Neuronal stem cell (in vitro differentiated cells): ENCODE measurements at regions not wholly inside any gene's neighbourhood (a gene's known extent, or its start where the extent isn't known, plus 50 kb on each side); places are given as distances from the start of the nearest gene placed in this dataset.
A peak's percentile ranks its signal among the peaks of the same experiment; 100 is the strongest.

ENCODE experiments used
- DNase-seq: peaks from one replicate; pipeline ENCODE4 v3.0.0-alpha.2; 2013; ENCODE audit warnings: low spot score
- H2AFZ ChIP-seq: one replicate; pipeline ENCODE4 v1.6.1; 2013; ENCODE audit warnings: mild to moderate bottlenecking, low read length, inconsistent platforms
- H2AK5ac ChIP-seq: 2 replicates; pipeline ENCODE4 v1.6.1; 2013; ENCODE audit warnings: low read depth, mild to moderate bottlenecking, inconsistent platforms, low read length, moderate library complexity, mixed read lengths
- H2BK120ac ChIP-seq: 2 replicates; pipeline ENCODE4 v1.6.1; 2013; ENCODE audit warnings: low read depth, mild to moderate bottlenecking, inconsistent platforms, low read length, moderate library complexity, mixed read lengths
- H2BK12ac ChIP-seq: one replicate; pipeline ENCODE4 v1.6.1; 2013; ENCODE audit warnings: low read length, inconsistent platforms
- H2BK15ac ChIP-seq: 2 replicates; pipeline ENCODE4 v1.6.1; 2013; ENCODE audit warnings: mild to moderate bottlenecking, low read length, inconsistent platforms, mixed read lengths
- H2BK5ac ChIP-seq: one replicate; pipeline ENCODE4 v1.6.1; 2013; ENCODE audit warnings: inconsistent platforms, mild to moderate bottlenecking, low read length, moderate library complexity
- H3K14ac ChIP-seq: one replicate; pipeline ENCODE4 v1.6.1; 2013; ENCODE audit warnings: low read length, inconsistent platforms
- H3K18ac ChIP-seq: 2 replicates; pipeline ENCODE4 v1.6.1; 2013; ENCODE audit warnings: low read length, inconsistent platforms
- H3K23ac ChIP-seq: 2 replicates; pipeline ENCODE4 v1.6.1; 2013; ENCODE audit warnings: low read depth, mild to moderate bottlenecking, mixed read lengths, low read length, inconsistent platforms; ENCODE audit not compliant: poor library complexity
- H3K27ac ChIP-seq: replicated peaks from 3 replicates; pipeline ENCODE4 v1.5.1; 2013; ENCODE audit warnings: low read length, inconsistent platforms
- H3K27me3 ChIP-seq, 3 experiments: 2 replicates each; pipeline ENCODE4 v1.6.1; 2013; ENCODE audit warnings: low read length in 3 of 3, mild to moderate bottlenecking in 2 of 3, inconsistent platforms in 1 of 3, low read depth in 1 of 3, mixed read lengths in 1 of 3, moderate library complexity in 1 of 3; ENCODE audit not compliant: control insufficient read depth in 3 of 3, insufficient read depth in 3 of 3
- H3K36me3 ChIP-seq, 2 donors: replicated peaks in 1 of 2; 2 replicates each; pipeline ENCODE4 v1.6.1; 2013; ENCODE audit warnings: low read length in 2 of 2; ENCODE audit not compliant: control insufficient read depth in 2 of 2, insufficient read depth in 2 of 2
- H3K4ac ChIP-seq: 2 replicates; pipeline ENCODE4 v1.6.1; 2013; ENCODE audit warnings: inconsistent platforms, mild to moderate bottlenecking, low read length, moderate library complexity
- H3K4me1 ChIP-seq, 2 donors: 1 replicate in 1 of 2; 2 replicates in 1 of 2; pipeline ENCODE4 v1.6.1; 2013; ENCODE audit warnings: low read length in 2 of 2, low read depth in 1 of 2; ENCODE audit not compliant: control insufficient read depth in 2 of 2, insufficient read depth in 1 of 2
- H3K4me2 ChIP-seq: one replicate; pipeline ENCODE4 v1.6.1; 2013; ENCODE audit warnings: mild to moderate bottlenecking, low read length, inconsistent platforms; ENCODE audit not compliant: insufficient read depth, poor library complexity, severe bottlenecking
- H3K4me3 ChIP-seq, 2 donors: 2 replicates each; pipeline ENCODE4 v1.5.1; 2013; ENCODE audit warnings: low read length in 2 of 2, mild to moderate bottlenecking in 2 of 2, inconsistent platforms in 1 of 2, moderate library complexity in 1 of 2
- H3K79me1 ChIP-seq: one replicate; pipeline ENCODE4 v1.6.1; 2013; ENCODE audit warnings: low read depth, mild to moderate bottlenecking, inconsistent platforms, low read length, moderate library complexity
- H3K9ac ChIP-seq: one replicate; pipeline ENCODE4 v1.6.1; 2013; ENCODE audit warnings: mild to moderate bottlenecking, low read depth, low read length, inconsistent platforms; ENCODE audit not compliant: poor library complexity
- H3K9me3 ChIP-seq, 2 donors: replicated peaks in 1 of 2; 2 replicates each; pipeline versions ENCODE3 to v1.6.1; 2013; ENCODE audit warnings: low read length in 2 of 2, mild to moderate bottlenecking in 2 of 2, inconsistent platforms in 1 of 2, low read depth in 1 of 2, mixed read lengths in 1 of 2, moderate library complexity in 1 of 2; ENCODE audit not compliant: control insufficient read depth in 2 of 2, insufficient read depth in 1 of 2
- H4K8ac ChIP-seq: one replicate; pipeline ENCODE4 v1.6.1; 2013; ENCODE audit warnings: low read depth, mild to moderate bottlenecking, inconsistent platforms, low read length, moderate library complexity
- H4K91ac ChIP-seq: one replicate; pipeline ENCODE4 v1.6.1; 2013; ENCODE audit warnings: low read length, low read depth, mild to moderate bottlenecking, inconsistent platforms; ENCODE audit not compliant: poor library complexity
- WGBS, 2 donors: extraction: QIAGEN DNeasy Blood & Tissue Kit; methylation state at CpG; one replicate each; pipeline ENCODE4 v1.1.7; 2013; ENCODE audit warnings: missing lambda C conversion rate in 2 of 2, mixed read lengths in 1 of 2; ENCODE audit not compliant: insufficient read length in 2 of 2, insufficient replicate concordance in 1 of 2; ENCODE audit errors: extremely low coverage in 2 of 2; 5-methylcytosine and 5-hydroxymethylcytosine counted together

DNA sequence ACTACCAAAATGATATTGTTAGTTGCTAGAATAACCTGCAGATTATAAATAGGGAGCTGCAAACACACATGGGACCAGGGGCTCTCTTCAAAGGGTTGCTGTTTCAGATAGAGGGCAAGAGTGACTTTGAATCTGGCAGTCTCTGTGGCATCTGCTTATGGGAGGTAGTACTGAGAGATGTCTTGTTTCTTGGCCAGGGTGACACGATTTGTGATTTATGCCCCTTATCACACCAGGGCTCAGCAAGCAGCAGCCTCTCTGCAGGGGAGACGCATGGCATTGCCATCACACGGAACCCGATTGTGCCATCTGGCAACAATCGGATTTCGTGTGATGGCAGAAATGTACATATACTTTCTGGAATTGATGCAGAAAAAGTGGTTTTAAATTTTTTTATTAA is 615.6 kb downstream of the ZNF608 start:
- no CpG with 5 or more reads among the region's 6 CpGs for WGBS, 2 donors
- no peak overlapping the region for H2AFZ ChIP-seq
- no peak overlapping the region for H2BK120ac ChIP-seq
- H3K14ac ChIP-seq: no peak overlapping the region
- no peak overlapping the region for H3K4me3 ChIP-seq
- no peak for DNase-seq
- H3K27ac ChIP-seq: no peak overlapping the region
- no peak overlapping the region for H3K9ac ChIP-seq
- no peak overlapping the region for H4K8ac ChIP-seq
- no peak overlapping the region for H2BK12ac ChIP-seq
- no peak overlapping the region for H3K4me2 ChIP-seq
- H4K91ac ChIP-seq: no peak overlapping the region
- no peak overlapping the region for H2BK15ac ChIP-seq
- H3K36me3 ChIP-seq: no peaks in the 10 kb centered on the region
- no peak overlapping the region for H3K23ac ChIP-seq
- no peaks in the 10 kb centered on the region for H3K79me1 ChIP-seq
- H3K27me3 ChIP-seq: no peaks in the 10 kb centered on the region
- no peak overlapping the region for H2BK5ac ChIP-seq
- H3K4ac ChIP-seq: no peak overlapping the region
- peaks cover 12 to 30% of the 10 kb centered on the region in 2 donors for H3K4me1 ChIP-seq
- H3K9me3 ChIP-seq: no peaks in the 10 kb centered on the region
- no peak overlapping the region for H2AK5ac ChIP-seq
- H3K18ac ChIP-seq: peak overlapping the region; percentile 6

- Histone ChIP-seq H3K14ac (no peak overlapping the region), H3K23ac (no peak overlapping the region), H2BK15ac (no peak overlapping the region), H3K9ac (peak overlapping the region; percentile 32), H2AFZ (peak overlapping the region; percentile 83), H3K4me1 (peaks cover 14 to 37% of the 10 kb centered on the region in 2 donors), H2BK12ac (no peak overlapping the region), H3K27me3 (no peaks in the 10 kb centered on the region), H2AK5ac (peak overlapping the region; percentile 8), H4K8ac (no peak overlapping the region), H3K4ac (no peak overlapping the region), H2BK5ac (no peak overlapping the region), H3K36me3 (no peaks in the 10 kb centered on the region), H3K4me3 (no peak overlapping the region), H3K18ac (peak overlapping the region; percentile 33), H3K27ac (no peak overlapping the region), H3K79me1 (no peaks in the 10 kb centered on the region), H3K4me2 (no peak overlapping the region), H4K91ac (no peak overlapping the region), H3K9me3 (no peaks in the 10 kb centered on the region), H2BK120ac (no peak overlapping the region)
- no CpG with 5 or more reads among the region's 3 CpGs for WGBS, 2 donors
- no peak for DNase-seq
Measured at GRCh38 chr5:124128867-124129266, 616.9 kb downstream of the CSNK1G3 start.

DNA sequence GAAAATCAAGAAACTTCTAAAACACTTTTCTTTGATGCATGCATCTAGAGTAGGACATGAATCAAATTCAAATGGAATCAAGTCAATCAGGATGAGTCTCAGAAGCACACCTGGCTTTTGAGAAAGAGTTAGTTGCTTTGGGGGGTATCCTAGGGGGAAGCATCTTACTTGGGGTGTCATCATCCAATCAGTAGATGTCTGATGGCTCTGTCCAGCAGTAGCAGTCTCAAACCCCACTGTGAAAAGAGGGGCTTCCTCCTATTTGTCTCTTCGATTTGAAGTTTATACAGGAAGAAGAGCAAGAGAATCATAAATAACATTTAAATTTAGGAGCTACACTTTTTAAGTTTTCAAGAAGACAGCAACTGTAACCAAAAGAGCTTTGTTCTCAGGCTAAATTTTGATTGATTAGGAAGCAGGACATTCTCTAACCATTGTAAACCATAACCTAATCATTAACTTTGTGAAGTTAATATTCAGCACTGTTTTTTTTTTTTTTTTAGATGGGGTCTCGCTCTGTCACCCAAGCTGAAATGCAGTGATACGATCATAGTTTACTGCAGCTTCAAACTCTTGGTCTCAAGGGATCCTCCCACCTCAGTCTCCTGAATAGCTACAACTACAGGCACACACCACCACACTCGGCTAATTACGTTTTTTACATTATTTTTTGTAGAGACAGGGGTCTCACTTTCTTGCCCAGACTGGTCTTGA is 614.7 kb downstream of the CSNK1G3 start:
- no peak overlapping the region for H2BK15ac ChIP-seq
- no peaks in the 10 kb centered on the region for H3K27me3 ChIP-seq
- H3K4ac ChIP-seq: no peak overlapping the region
- WGBS, 2 donors: no CpG with 5 or more reads among the region's 5 CpGs
- no peak overlapping the region for H2BK5ac ChIP-seq
- H3K18ac ChIP-seq: no peak overlapping the region
- DNase-seq: no peak
- H2BK12ac ChIP-seq: no peak overlapping the region
- no peak overlapping the region for H2BK120ac ChIP-seq
- H3K36me3 ChIP-seq: no peaks in the 10 kb centered on the region
- H4K91ac ChIP-seq: no peak overlapping the region
- no peak overlapping the region for H3K14ac ChIP-seq
- H2AFZ ChIP-seq: peak overlapping the region; percentile 83
- peaks cover 0 to 6% of the 10 kb centered on the region in 2 donors for H3K9me3 ChIP-seq
- no peak overlapping the region for H4K8ac ChIP-seq
- H3K9ac ChIP-seq: no peak overlapping the region
- no peak overlapping the region for H3K27ac ChIP-seq
- no peak overlapping the region for H3K23ac ChIP-seq
- peak overlapping the region in 1 of 2 donors; percentile 29 for H3K4me3 ChIP-seq
- no peaks in the 10 kb centered on the region for H3K79me1 ChIP-seq
- peaks cover 14 to 32% of the 10 kb centered on the region in 2 donors for H3K4me1 ChIP-seq
- H3K4me2 ChIP-seq: no peak overlapping the region
- H2AK5ac ChIP-seq: no peak overlapping the region

- H3K27ac ChIP-seq: no peak overlapping the region
- no peaks in the 10 kb centered on the region for H3K27me3 ChIP-seq
- H4K8ac ChIP-seq: no peak overlapping the region
- no peak overlapping the region for H3K14ac ChIP-seq
- H2BK5ac ChIP-seq: no peak overlapping the region
- H3K4me3 ChIP-seq: no peak overlapping the region
- H3K36me3 ChIP-seq: no peaks in the 10 kb centered on the region
- peaks cover 14 to 30% of the 10 kb centered on the region in 2 donors for H3K4me1 ChIP-seq
- WGBS, 2 donors: no CpG with 5 or more reads among the region's 1 CpG
- no peak overlapping the region for H3K4ac ChIP-seq
- H3K4me2 ChIP-seq: no peak overlapping the region
- no peak for DNase-seq
- H3K79me1 ChIP-seq: no peaks in the 10 kb centered on the region
- H3K9me3 ChIP-seq: peaks cover 0 to 9% of the 10 kb centered on the region in 2 donors
- no peak overlapping the region for H2BK120ac ChIP-seq
- no peak overlapping the region for H4K91ac ChIP-seq
- no peak overlapping the region for H2BK15ac ChIP-seq
- no peak overlapping the region for H2BK12ac ChIP-seq
- H2AK5ac ChIP-seq: no peak overlapping the region
- peak overlapping the region; percentile 21 for H2AFZ ChIP-seq
- no peak overlapping the region for H3K18ac ChIP-seq
- H3K9ac ChIP-seq: no peak overlapping the region
- no peak overlapping the region for H3K23ac ChIP-seq
Measured at GRCh38 chr5:124124711-124125229, 612.8 kb downstream of the CSNK1G3 start.
